Vagina (tissue), 2 donors: ENCODE measurements at regions not wholly inside any gene's neighbourhood (a gene's known extent, or its start where the extent isn't known, plus 50 kb on each side); places are given as distances from the start of the nearest gene placed in this dataset.

Experiments used
- DNase-seq, 2 donors: peaks; one replicate each; pipeline ENCODE4 v3.0.0-alpha.2; 2017; ENCODE audit errors: extremely low spot score in 2 of 2
- H3K27ac ChIP-seq: fragments of 200-600 bp; sonication (generic); one replicate; pipeline ENCODE4 v1.5.1; 2019
- H3K27me3 ChIP-seq: fragments of 200-600 bp; sonication (generic); one replicate; pipeline ENCODE4 v1.5.1; 2019
- H3K36me3 ChIP-seq, 2 donors: fragments of 200-600 bp; sonication (generic); one replicate each; pipeline ENCODE4 v1.5.1; 2017 to 2019
- H3K4me1 ChIP-seq: fragments of 200-600 bp; sonication (generic); one replicate; pipeline ENCODE4 v1.5.1; 2019
- H3K4me3 ChIP-seq, 2 donors: fragments of 200-600 bp; sonication (generic); 1 replicate in 1 of 2; 2 replicates in 1 of 2; pipeline ENCODE4 v1.5.1; 2016 to 2019
- H3K9me3 ChIP-seq: fragments of 200-600 bp; sonication (generic); one replicate; pipeline ENCODE4 v1.5.1; 2019
- POLR2A ChIP-seq, 2 donors: fragments of 450-650 bp; IDR thresholded peaks; one replicate each; pipeline ENCODE4 v1.6.1; 2017; ENCODE audit warnings: antibody characterized with exemption in 2 of 2, mild to moderate bottlenecking in 2 of 2, moderate library complexity in 2 of 2
- POLR2AphosphoS5 ChIP-seq, 2 donors: sonication (generic); formaldehyde crosslinking; IDR thresholded peaks; one replicate each; pipeline ENCODE4 v1.9.0; 2017; ENCODE audit warnings: antibody characterized with exemption in 2 of 2, mild to moderate bottlenecking in 2 of 2, low read depth in 1 of 2; ENCODE audit not compliant: insufficient read depth in 1 of 2
- intact Hi-C: fragments of 100-400 bp; cut with DNase I; formaldehyde crosslinking; loops from one replicate; pipeline ENCODE4 v1.15.1; 2023
- TF ChIP-seq, protein P1 (sequence below), 3 experiments: fragments of 450-650 bp in 2 of 3; fragments of 200-600 bp in 1 of 3; sonication (generic) in 1 of 3; IDR thresholded peaks; one replicate each; pipeline ENCODE4 v1.5.1; 2017 to 2019; ENCODE audit warnings: antibody characterized with exemption in 3 of 3, mild to moderate bottlenecking in 2 of 3, moderate library complexity in 2 of 3

GRCh38 chr18:23342506-23342905, 110.6 kb upstream of the RIOK3 start:
- intact Hi-C loops: no loop called here
- no peaks in the 10 kb centered on the region for H3K36me3 ChIP-seq
- no peak for TF ChIP-seq POLR2AphosphoS5 (IDR thresholded peaks at IDR 0.05; ENCODE audit: insufficient read depth in 1 of 2, low read depth in 1 of 2)
- TF ChIP-seq POLR2A (IDR thresholded peaks at IDR 0.05): no peak
- TF ChIP-seq, protein P1, sequence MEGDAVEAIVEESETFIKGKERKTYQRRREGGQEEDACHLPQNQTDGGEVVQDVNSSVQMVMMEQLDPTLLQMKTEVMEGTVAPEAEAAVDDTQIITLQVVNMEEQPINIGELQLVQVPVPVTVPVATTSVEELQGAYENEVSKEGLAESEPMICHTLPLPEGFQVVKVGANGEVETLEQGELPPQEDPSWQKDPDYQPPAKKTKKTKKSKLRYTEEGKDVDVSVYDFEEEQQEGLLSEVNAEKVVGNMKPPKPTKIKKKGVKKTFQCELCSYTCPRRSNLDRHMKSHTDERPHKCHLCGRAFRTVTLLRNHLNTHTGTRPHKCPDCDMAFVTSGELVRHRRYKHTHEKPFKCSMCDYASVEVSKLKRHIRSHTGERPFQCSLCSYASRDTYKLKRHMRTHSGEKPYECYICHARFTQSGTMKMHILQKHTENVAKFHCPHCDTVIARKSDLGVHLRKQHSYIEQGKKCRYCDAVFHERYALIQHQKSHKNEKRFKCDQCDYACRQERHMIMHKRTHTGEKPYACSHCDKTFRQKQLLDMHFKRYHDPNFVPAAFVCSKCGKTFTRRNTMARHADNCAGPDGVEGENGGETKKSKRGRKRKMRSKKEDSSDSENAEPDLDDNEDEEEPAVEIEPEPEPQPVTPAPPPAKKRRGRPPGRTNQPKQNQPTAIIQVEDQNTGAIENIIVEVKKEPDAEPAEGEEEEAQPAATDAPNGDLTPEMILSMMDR (IDR thresholded peaks at IDR 0.05): no peak
- no peak overlapping the region for H3K4me3 ChIP-seq
- H3K27me3 ChIP-seq: no peaks in the 10 kb centered on the region
- no peak overlapping the region for H3K27ac ChIP-seq
- DNase-seq: no peak
- peaks cover 19% of the 10 kb centered on the region for H3K4me1 ChIP-seq
- H3K9me3 ChIP-seq: no peaks in the 10 kb centered on the region

- Histone ChIP-seq H3K27me3 (no peaks in the 10 kb centered on the region), H3K4me1 (no peaks in the 10 kb centered on the region), H3K27ac (no peak overlapping the region), H3K4me3 (no peak overlapping the region), H3K36me3 (peaks cover 0 to 5% of the 10 kb centered on the region in 2 donors), H3K9me3 (no peaks in the 10 kb centered on the region)
- DNase-seq: no peak
- TF ChIP-seq POLR2A (IDR thresholded peaks at IDR 0.05) (no peak), POLR2AphosphoS5 (IDR thresholded peaks at IDR 0.05; ENCODE audit: insufficient read depth in 1 of 2, low read depth in 1 of 2) (no peak)
- TF ChIP-seq, protein P1 (IDR thresholded peaks at IDR 0.05): no peak
- intact Hi-C loops: no loop called here
Measured at GRCh38 chr18:23350188-23350587, 102.9 kb upstream of the RIOK3 start.

DNA sequence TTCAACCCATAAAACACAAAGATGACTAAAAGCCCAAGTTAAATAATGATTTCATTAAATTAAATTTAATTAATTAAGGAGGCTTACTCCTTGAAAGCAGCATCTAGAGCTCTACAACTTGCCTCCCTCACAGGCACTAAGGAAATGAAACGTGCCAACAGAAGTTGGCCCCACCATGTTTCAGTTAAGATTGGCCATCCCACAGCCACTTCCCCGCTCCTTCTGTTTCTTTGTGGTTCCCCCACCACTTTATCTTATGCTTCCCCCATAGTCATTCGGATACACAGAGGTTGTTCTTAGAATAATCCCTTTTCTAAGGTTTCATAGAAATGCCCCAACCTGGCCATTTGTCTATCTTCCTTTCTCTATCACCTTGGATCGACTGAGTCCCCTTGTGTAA, 101.6 kb upstream of the RIOK3 start:
- intact Hi-C loops: no loop called here
- H3K36me3 ChIP-seq: peaks cover 0 to 5% of the 10 kb centered on the region in 2 donors
- no peak overlapping the region for H3K27ac ChIP-seq
- no peak overlapping the region for H3K4me3 ChIP-seq
- no peaks in the 10 kb centered on the region for H3K9me3 ChIP-seq
- no peaks in the 10 kb centered on the region for H3K27me3 ChIP-seq
- TF ChIP-seq POLR2AphosphoS5 (IDR thresholded peaks at IDR 0.05; ENCODE audit: insufficient read depth in 1 of 2, low read depth in 1 of 2) (no peak), POLR2A (IDR thresholded peaks at IDR 0.05) (no peak)
- TF ChIP-seq, protein P1 (IDR thresholded peaks at IDR 0.05): no peak
- no peak for DNase-seq
- H3K4me1 ChIP-seq: peaks cover 5% of the 10 kb centered on the region

DNA sequence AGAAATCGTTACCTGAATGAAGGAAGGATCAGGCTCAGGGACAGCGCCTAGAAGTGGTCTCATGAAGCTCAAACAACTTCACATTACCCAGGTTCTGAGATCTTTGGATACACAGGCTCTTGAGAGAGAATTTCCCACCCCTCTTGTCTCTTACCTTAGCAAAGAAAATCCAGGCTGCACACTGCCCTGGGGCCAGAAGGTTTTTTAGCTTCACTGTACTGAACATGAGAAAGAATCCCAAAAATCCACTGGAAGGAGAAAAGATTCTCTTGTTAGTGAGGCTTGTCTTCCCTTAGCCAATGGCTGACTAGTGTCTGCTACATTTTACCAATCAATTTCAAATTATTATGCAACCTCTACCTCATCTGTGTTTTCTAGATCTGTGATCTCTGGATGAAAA, 101.0 kb upstream of the RIOK3 start:
- Histone ChIP-seq H3K4me1 (peaks cover 10% of the 10 kb centered on the region), H3K36me3 (peaks cover 0 to 5% of the 10 kb centered on the region in 2 donors), H3K27ac (no peak overlapping the region), H3K9me3 (no peaks in the 10 kb centered on the region), H3K27me3 (no peaks in the 10 kb centered on the region), H3K4me3 (no peak overlapping the region)
- TF ChIP-seq, protein P1 (IDR thresholded peaks at IDR 0.05): no peak
- TF ChIP-seq POLR2A (IDR thresholded peaks at IDR 0.05) (no peak), POLR2AphosphoS5 (IDR thresholded peaks at IDR 0.05; ENCODE audit: insufficient read depth in 1 of 2, low read depth in 1 of 2) (no peak)
- intact Hi-C loops: no loop called here
- DNase-seq: no peak

DNA sequence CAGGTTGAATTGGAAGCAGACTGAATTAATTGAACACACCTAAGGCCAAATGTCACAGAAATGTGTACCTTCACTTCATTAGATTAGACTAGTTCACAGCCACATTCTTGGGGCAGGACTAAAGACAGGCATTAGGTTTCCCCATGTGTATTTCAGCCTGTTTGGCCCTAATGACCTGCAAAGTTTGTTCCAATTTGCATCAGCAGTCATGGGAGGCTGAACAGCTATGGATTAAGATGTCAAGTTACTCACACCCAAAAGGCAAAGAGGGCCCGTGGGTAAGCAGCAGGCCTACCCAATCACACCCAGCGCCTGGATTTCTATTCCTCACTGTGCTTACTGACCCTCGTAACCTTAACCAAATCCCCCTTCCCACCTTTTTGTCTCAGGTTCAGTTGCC, 99.6 kb upstream of the RIOK3 start:
- intact Hi-C loops: no loop called here

More for the DNA sequence above, 99.6 kb upstream of the RIOK3 start:
- no peaks in the 10 kb centered on the region for H3K27me3 ChIP-seq
- DNase-seq: no peak
- no peak overlapping the region for H3K27ac ChIP-seq
- H3K4me1 ChIP-seq: peaks cover 24% of the 10 kb centered on the region
- no peaks in the 10 kb centered on the region for H3K9me3 ChIP-seq
- H3K36me3 ChIP-seq: peaks cover 0 to 5% of the 10 kb centered on the region in 2 donors
- H3K4me3 ChIP-seq: no peak overlapping the region
- TF ChIP-seq, protein P1 (IDR thresholded peaks at IDR 0.05): no peak
- TF ChIP-seq POLR2A (IDR thresholded peaks at IDR 0.05) (no peak), POLR2AphosphoS5 (IDR thresholded peaks at IDR 0.05; ENCODE audit: insufficient read depth in 1 of 2, low read depth in 1 of 2) (no peak)
